B cell (primary cell): ENCODE measurements at regions not wholly inside any gene's neighbourhood (a gene's known extent, or its start where the extent isn't known, plus 50 kb on each side); places are given as distances from the start of the nearest gene placed in this dataset.

ENCODE experiments used
- ATAC-seq: fragments of 200-7000 bp; cut with Tn5 transposase; one replicate; pipeline ENCODE4 v1.10.0; 2021; ENCODE audit warnings: low read depth, mild to moderate bottlenecking, moderate number of reproducible peaks, moderate library complexity
- CTCF ChIA-PET: fragments of 350-600 bp; sonication (Branson Sonifier 250); formaldehyde crosslinking; loops from one replicate; lab custom pipeline; 2021; ENCODE audit warnings: antibody characterized with exemption, inconsistent platforms; lab: Charles Lee
- POLR2A ChIA-PET: fragments of 350-600 bp; sonication (Branson Sonifier 250); formaldehyde crosslinking; loops from one replicate; lab custom pipeline; 2021; ENCODE audit warnings: antibody characterized with exemption; lab: Charles Lee
- DNase-seq: peaks from one replicate; pipeline ENCODE4 v3.0.0; 2013
- H2AFZ ChIP-seq: 2 replicates; pipeline ENCODE4 v1.6.1; 2012; ENCODE audit warnings: mild to moderate bottlenecking, low read depth, low read length; ENCODE audit not compliant: insufficient read depth, poor library complexity, severe bottlenecking
- H3K27ac ChIP-seq, 2 donors: 1 replicate in 1 of 2; 2 replicates in 1 of 2; pipeline ENCODE4 v1.5.1; 2012 to 2013; ENCODE audit warnings: low read length in 2 of 2, mild to moderate bottlenecking in 2 of 2, moderate library complexity in 1 of 2
- H3K27me3 ChIP-seq, 4 experiments: fragments of 200-600 bp in 1 of 4; sonication (generic) in 1 of 4; replicated peaks in 1 of 4; 1 replicate in 2 of 4; 2 replicates in 2 of 4; pipeline versions ENCODE4 v1.6.1 to v1.7.0; 2013 to 2016; ENCODE audit warnings: low read length in 3 of 4, mild to moderate bottlenecking in 2 of 4, mixed read lengths in 1 of 4, moderate library complexity in 1 of 4; ENCODE audit not compliant: insufficient read depth in 4 of 4, control insufficient read depth in 3 of 4; ENCODE audit errors: control extremely low read depth in 1 of 4
- H3K36me3 ChIP-seq, 2 experiments: replicated peaks in 1 of 2; 1 replicate in 1 of 2; 2 replicates in 1 of 2; pipeline versions ENCODE4 v1.6.1 to v1.7.1; 2013; ENCODE audit warnings: low read length in 1 of 2; ENCODE audit not compliant: insufficient read depth in 2 of 2, control insufficient read depth in 1 of 2; ENCODE audit errors: control extremely low read depth in 1 of 2, extremely low read depth in 1 of 2
- H3K4me1 ChIP-seq, 2 donors: fragments of 200-600 bp in 1 of 2; sonication (generic) in 1 of 2; 1 replicate in 1 of 2; 2 replicates in 1 of 2; pipeline versions ENCODE4 v1.5.1 to v1.6.1; 2013 to 2017; ENCODE audit warnings: low read length in 2 of 2; ENCODE audit not compliant: control insufficient read depth in 2 of 2, insufficient read depth in 2 of 2
- H3K4me2 ChIP-seq: replicated peaks from 2 replicates; pipeline ENCODE3; 2012; ENCODE audit warnings: mild to moderate bottlenecking, low read depth, low read length; ENCODE audit not compliant: poor library complexity, severe bottlenecking
- H3K4me3 ChIP-seq, 5 experiments: fragments of 200-600 bp in 1 of 5; sonication (generic) in 1 of 5; 1 replicate in 3 of 5; 2 replicates in 2 of 5; pipeline versions ENCODE4 v1.5.1 to v1.7.0; 2011 to 2016; ENCODE audit warnings: low read length in 4 of 5, mild to moderate bottlenecking in 4 of 5, low read depth in 2 of 5, control low read depth in 1 of 5, moderate library complexity in 1 of 5; ENCODE audit not compliant: insufficient read depth in 1 of 5; ENCODE audit errors: control extremely low read depth in 1 of 5, extremely low read depth in 1 of 5
- H3K79me2 ChIP-seq: fragments of 200-600 bp; sonication (generic); one replicate; pipeline ENCODE4 v1.6.0; 2016; ENCODE audit warnings: low read length; ENCODE audit not compliant: control insufficient read depth, insufficient read depth
- H3K9ac ChIP-seq: fragments of 200-600 bp; sonication (generic); 2 replicates; pipeline ENCODE4 v1.6.1; 2017; ENCODE audit warnings: mild to moderate bottlenecking, low read length, moderate library complexity
- H3K9me3 ChIP-seq, 3 donors: one replicate each; pipeline versions ENCODE4 v1.6.1 to v1.7.1; 2013; ENCODE audit warnings: low read length in 2 of 3; ENCODE audit not compliant: control insufficient read depth in 2 of 3, insufficient read depth in 1 of 3; ENCODE audit errors: control extremely low read depth in 1 of 3
- H4K20me1 ChIP-seq: 2 replicates; pipeline ENCODE4 v1.6.0; 2012; ENCODE audit warnings: mild to moderate bottlenecking, low read length; ENCODE audit not compliant: insufficient read depth, control insufficient read depth, poor library complexity, severe bottlenecking
- H3K27ac Mint-ChIP-seq: one replicate; pipeline ENCODE4 v1.8.0; 2021; ENCODE audit warnings: mixed read lengths
- H3K27me3 Mint-ChIP-seq: one replicate; pipeline ENCODE4 v1.8.0; 2021; ENCODE audit warnings: mixed read lengths
- H3K4me1 Mint-ChIP-seq: one replicate; pipeline ENCODE4 v1.8.0; 2021; ENCODE audit warnings: mixed read lengths
- H3K4me3 Mint-ChIP-seq: one replicate; pipeline ENCODE4 v1.8.0; 2021; ENCODE audit warnings: mixed read lengths
- H3K9me3 Mint-ChIP-seq: one replicate; pipeline ENCODE4 v1.8.0; 2022; ENCODE audit warnings: mixed read lengths; ENCODE audit not compliant: insufficient read depth
- EZH2 ChIP-seq: IDR thresholded peaks from 2 replicates; pipeline ENCODE4 v1.6.1; 2012; ENCODE audit warnings: borderline replicate concordance, low read depth, mild to moderate bottlenecking, moderate library complexity, low read length; ENCODE audit not compliant: insufficient read depth, poor library complexity, severe bottlenecking
- WGBS: methylation state at CpG from one replicate; pipeline ENCODE4 v1.1.5; 2013; ENCODE audit warnings: missing lambda C conversion rate; ENCODE audit not compliant: insufficient coverage; 5-methylcytosine and 5-hydroxymethylcytosine counted together
- intact Hi-C: fragments of 100-400 bp; cut with micrococcal nuclease; formaldehyde crosslinking; loops from one replicate; pipeline ENCODE4 v1.10.0; 2022
- TF ChIP-seq, protein P1 (sequence below): fragments of 200-600 bp; IDR thresholded peaks from one replicate; pipeline ENCODE4 v1.8.0; 2022; ENCODE audit warnings: antibody characterized with exemption, mild to moderate bottlenecking

DNA sequence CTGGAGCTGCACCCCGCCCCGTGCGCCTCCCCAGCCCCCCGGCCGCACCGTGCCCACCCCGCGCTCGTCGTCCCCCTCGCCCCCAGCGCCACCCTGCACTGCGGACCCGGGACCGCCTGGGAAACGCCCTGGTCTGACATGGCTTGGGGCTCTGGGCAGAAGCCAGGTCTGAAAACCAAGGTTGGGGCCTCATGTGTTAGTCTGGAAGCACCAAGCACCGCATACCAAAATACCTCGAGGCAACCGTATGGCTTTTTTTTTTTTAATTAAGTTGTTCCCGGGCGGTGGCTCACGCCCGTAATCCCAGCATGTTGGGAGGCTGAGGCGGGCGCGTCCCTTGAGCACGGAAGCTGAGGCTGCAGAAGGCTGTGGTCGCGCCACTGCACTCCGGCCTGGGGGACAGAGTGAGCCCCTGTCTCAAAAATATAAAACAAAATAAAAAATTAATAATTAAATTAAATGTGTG lies 91.5 kb upstream of the CHD2 start:
- Histone ChIP-seq H3K27ac (peak overlapping the region; percentile 67 to 96), H2AFZ (peak overlapping the region; percentile 95), H3K79me2 (peaks cover 30% of the 10 kb centered on the region), H3K27me3 (no peaks in the 10 kb centered on the region), H3K4me3 (peak overlapping the region; percentile 41 to 83 (median 68)), H3K36me3 (no peaks in the 10 kb centered on the region), H3K4me1 (peaks cover 21 to 25% of the 10 kb centered on the region in 2 donors), H3K9me3 (no peaks in the 10 kb centered on the region), H3K9ac (peak overlapping the region; percentile 81), H3K4me2 (peak overlapping the region; percentile 89), H4K20me1 (no peaks in the 10 kb centered on the region)
- Mint-ChIP-seq H3K27me3 (no peaks in the 10 kb centered on the region), H3K27ac (peak overlapping the region; percentile 99), H3K9me3 (no peaks in the 10 kb centered on the region), H3K4me1 (peaks cover 37% of the 10 kb centered on the region), H3K4me3 (peak overlapping the region; percentile 92)
- POLR2A ChIA-PET, result interaction anchor here (0.9 to 7.0 kb wide), 21 partner anchors 8 to 135 kb away, joined by 3 to 266 read pairs (median 6); partner anchors contain the start of gene CHD2
- intact Hi-C loops, result loop anchor here (1.0 kb wide), 9 partner anchors 11 to 110 kb away; partner anchors contain the start of gene CHD2
- ATAC-seq, result no peak
- TF ChIP-seq, protein P1, sequence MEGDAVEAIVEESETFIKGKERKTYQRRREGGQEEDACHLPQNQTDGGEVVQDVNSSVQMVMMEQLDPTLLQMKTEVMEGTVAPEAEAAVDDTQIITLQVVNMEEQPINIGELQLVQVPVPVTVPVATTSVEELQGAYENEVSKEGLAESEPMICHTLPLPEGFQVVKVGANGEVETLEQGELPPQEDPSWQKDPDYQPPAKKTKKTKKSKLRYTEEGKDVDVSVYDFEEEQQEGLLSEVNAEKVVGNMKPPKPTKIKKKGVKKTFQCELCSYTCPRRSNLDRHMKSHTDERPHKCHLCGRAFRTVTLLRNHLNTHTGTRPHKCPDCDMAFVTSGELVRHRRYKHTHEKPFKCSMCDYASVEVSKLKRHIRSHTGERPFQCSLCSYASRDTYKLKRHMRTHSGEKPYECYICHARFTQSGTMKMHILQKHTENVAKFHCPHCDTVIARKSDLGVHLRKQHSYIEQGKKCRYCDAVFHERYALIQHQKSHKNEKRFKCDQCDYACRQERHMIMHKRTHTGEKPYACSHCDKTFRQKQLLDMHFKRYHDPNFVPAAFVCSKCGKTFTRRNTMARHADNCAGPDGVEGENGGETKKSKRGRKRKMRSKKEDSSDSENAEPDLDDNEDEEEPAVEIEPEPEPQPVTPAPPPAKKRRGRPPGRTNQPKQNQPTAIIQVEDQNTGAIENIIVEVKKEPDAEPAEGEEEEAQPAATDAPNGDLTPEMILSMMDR, result no peak
- no peak for TF ChIP-seq EZH2
- CTCF ChIA-PET, result interaction anchor here (0.9 to 5.2 kb wide), 16 partner anchors 10 to 145 kb away, joined by 3 to 96 read pairs (median 10); partner anchors contain the start of gene CHD2
- 10% methylated on average over 19 of the region's 30 CpGs for WGBS
- DNase-seq, result no peak
